ENCODE measurements at regions not wholly inside any gene's neighbourhood (a gene's known extent, or its start where the extent isn't known, plus 50 kb on each side); places are given as distances from the start of the nearest gene placed in this dataset.
"Not testable (repeated sequence)": the region's sequence is repeated elsewhere in the genome, so short reads cannot be mapped to it uniquely, and the experiment has no call there.

GRCh38 chr17:46455069-46455468 is 57.2 kb upstream of the LRRC37A2 start:
- TF ChIP-seq, protein P1, sequence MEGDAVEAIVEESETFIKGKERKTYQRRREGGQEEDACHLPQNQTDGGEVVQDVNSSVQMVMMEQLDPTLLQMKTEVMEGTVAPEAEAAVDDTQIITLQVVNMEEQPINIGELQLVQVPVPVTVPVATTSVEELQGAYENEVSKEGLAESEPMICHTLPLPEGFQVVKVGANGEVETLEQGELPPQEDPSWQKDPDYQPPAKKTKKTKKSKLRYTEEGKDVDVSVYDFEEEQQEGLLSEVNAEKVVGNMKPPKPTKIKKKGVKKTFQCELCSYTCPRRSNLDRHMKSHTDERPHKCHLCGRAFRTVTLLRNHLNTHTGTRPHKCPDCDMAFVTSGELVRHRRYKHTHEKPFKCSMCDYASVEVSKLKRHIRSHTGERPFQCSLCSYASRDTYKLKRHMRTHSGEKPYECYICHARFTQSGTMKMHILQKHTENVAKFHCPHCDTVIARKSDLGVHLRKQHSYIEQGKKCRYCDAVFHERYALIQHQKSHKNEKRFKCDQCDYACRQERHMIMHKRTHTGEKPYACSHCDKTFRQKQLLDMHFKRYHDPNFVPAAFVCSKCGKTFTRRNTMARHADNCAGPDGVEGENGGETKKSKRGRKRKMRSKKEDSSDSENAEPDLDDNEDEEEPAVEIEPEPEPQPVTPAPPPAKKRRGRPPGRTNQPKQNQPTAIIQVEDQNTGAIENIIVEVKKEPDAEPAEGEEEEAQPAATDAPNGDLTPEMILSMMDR (IDR thresholded peaks at IDR 0.05; ENCODE audit: extremely low read depth in 1 of 2, insufficient read depth in 1 of 2, low read depth in 1 of 2, low read length in 2 of 2) = not testable (repeated sequence)
- TF ChIP-seq POLR2A (IDR thresholded peaks at IDR 0.05; ENCODE audit: low read depth, low read length); POLR2AphosphoS5 (IDR thresholded peaks at IDR 0.05; ENCODE audit: insufficient read depth, low read depth, low read length): not testable (repeated sequence)

Data from endothelial cell of umbilical vein (primary cell).